Body of pancreas (tissue), 4 donors: ENCODE measurements at regions not wholly inside any gene's neighbourhood (a gene's known extent, or its start where the extent isn't known, plus 50 kb on each side); places are given as distances from the start of the nearest gene placed in this dataset.

Experiments used
- ATAC-seq: fragments of 150-250 bp; one replicate; pipeline ENCODE4 v1.9.1; 2016
- DNase-seq, 4 donors: peaks; one replicate each; pipeline ENCODE4 v3.0.0-alpha.2; 2019
- H3K27ac ChIP-seq, 4 donors: fragments of 200-600 bp; sonication (generic); 1 replicate in 3 of 4; 2 replicates in 1 of 4; pipeline versions ENCODE4 v1.5.1 to v1.6.1; 2016 to 2019; ENCODE audit warnings: mild to moderate bottlenecking in 1 of 4, mixed read lengths in 1 of 4, moderate library complexity in 1 of 4
- H3K27me3 ChIP-seq, 2 donors: fragments of 200-600 bp; sonication (generic); one replicate each; pipeline ENCODE4 v1.6.0; 2016; ENCODE audit warnings: mild to moderate bottlenecking in 1 of 2
- H3K36me3 ChIP-seq, 2 donors: fragments of 200-600 bp; sonication (generic); replicated peaks in 1 of 2; 2 replicates each; pipeline ENCODE4 v1.5.1; 2016; ENCODE audit warnings: low read depth in 2 of 2; ENCODE audit not compliant: insufficient read depth in 1 of 2
- H3K4me1 ChIP-seq: fragments of 200-600 bp; sonication (generic); one replicate; pipeline ENCODE4 v1.6.0; 2016
- H3K4me3 ChIP-seq, 2 donors: fragments of 200-600 bp; sonication (generic); 1 replicate in 1 of 2; 2 replicates in 1 of 2; pipeline ENCODE4 v1.5.1; 2016 to 2019
- H3K9me3 ChIP-seq, 3 donors: fragments of 200-600 bp; sonication (generic); 1 replicate in 2 of 3; 2 replicates in 1 of 3; pipeline ENCODE4 v1.5.1; 2016
- POLR2A ChIP-seq, 3 donors: fragments of 450-650 bp; IDR thresholded peaks; one replicate each; pipeline ENCODE4 v1.6.1; 2016; ENCODE audit warnings: antibody characterized with exemption in 3 of 3, mild to moderate bottlenecking in 2 of 3
- WGBS, 2 donors: methylation state at CpG; one replicate each; pipeline ENCODE4 v1.1.5; 2017; 5-methylcytosine and 5-hydroxymethylcytosine counted together
- intact Hi-C: fragments of 100-400 bp; cut with DNase I; formaldehyde crosslinking; loops from one replicate; pipeline ENCODE4 v1.15.1; 2023
- TF ChIP-seq, protein P1 (sequence below), 7 experiments: fragments of 450-650 bp in 4 of 7; fragments of 200-600 bp in 3 of 7; sonication (generic) in 3 of 7; IDR thresholded peaks; one replicate each; pipeline ENCODE4 v1.5.1; 2016 to 2019; ENCODE audit warnings: antibody characterized with exemption in 7 of 7

GRCh38 chr3:26346497-26346896 is 276.1 kb upstream of the LRRC3B start:
- intact Hi-C loops: no loop called here
- Histone ChIP-seq H3K27me3 (no peaks in the 10 kb centered on the region), H3K4me3 (no peak overlapping the region), H3K27ac (no peak overlapping the region), H3K9me3 (peaks cover 0 to 7% (median 0%) of the 10 kb centered on the region in 3 donors), H3K36me3 (no peaks in the 10 kb centered on the region), H3K4me1 (no peaks in the 10 kb centered on the region)
- ATAC-seq (no peak), DNase-seq (no peak)
- 84 to 87% methylated on average over 12 to 13 of the region's 13 CpGs for WGBS, 2 donors
- TF ChIP-seq, protein P1, sequence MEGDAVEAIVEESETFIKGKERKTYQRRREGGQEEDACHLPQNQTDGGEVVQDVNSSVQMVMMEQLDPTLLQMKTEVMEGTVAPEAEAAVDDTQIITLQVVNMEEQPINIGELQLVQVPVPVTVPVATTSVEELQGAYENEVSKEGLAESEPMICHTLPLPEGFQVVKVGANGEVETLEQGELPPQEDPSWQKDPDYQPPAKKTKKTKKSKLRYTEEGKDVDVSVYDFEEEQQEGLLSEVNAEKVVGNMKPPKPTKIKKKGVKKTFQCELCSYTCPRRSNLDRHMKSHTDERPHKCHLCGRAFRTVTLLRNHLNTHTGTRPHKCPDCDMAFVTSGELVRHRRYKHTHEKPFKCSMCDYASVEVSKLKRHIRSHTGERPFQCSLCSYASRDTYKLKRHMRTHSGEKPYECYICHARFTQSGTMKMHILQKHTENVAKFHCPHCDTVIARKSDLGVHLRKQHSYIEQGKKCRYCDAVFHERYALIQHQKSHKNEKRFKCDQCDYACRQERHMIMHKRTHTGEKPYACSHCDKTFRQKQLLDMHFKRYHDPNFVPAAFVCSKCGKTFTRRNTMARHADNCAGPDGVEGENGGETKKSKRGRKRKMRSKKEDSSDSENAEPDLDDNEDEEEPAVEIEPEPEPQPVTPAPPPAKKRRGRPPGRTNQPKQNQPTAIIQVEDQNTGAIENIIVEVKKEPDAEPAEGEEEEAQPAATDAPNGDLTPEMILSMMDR (IDR thresholded peaks at IDR 0.05): no peak
- TF ChIP-seq POLR2A (IDR thresholded peaks at IDR 0.05): no peak

- Histone ChIP-seq H3K36me3 (no peaks in the 10 kb centered on the region), H3K27ac (no peak overlapping the region), H3K4me3 (no peak overlapping the region), H3K27me3 (no peaks in the 10 kb centered on the region), H3K9me3 (peaks cover 0 to 7% (median 0%) of the 10 kb centered on the region in 3 donors), H3K4me1 (no peaks in the 10 kb centered on the region)
- TF ChIP-seq, protein P1 (IDR thresholded peaks at IDR 0.05): no peak
- no peak for TF ChIP-seq POLR2A (IDR thresholded peaks at IDR 0.05)
- DNase-seq (no peak), ATAC-seq (no peak)
- intact Hi-C loops: no loop called here
- 85 to 95% methylated on average over 11 to 15 of the region's 16 CpGs for WGBS, 2 donors
Observed at GRCh38 chr3:26347150-26347549, 275.4 kb upstream of the LRRC3B start.

DNA sequence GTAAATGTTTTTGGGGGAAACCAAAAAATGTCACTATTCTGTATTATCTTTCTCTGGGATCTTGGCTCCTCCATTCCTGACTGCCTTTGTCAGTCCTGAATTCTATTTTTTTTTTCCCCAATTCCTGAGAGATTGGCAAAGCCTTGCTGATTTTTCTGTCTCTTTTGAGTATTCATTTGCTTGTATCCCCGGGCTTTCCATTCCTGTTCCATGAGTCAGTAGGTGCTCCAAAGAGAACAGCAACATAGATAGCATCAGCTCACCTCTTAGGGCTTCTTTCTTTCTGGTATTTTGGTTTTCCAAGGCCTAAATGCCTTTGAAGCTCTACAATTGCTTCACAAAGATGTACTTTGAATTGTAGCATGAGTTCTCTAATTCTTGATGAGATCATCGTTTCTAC is 271.7 kb upstream of the LRRC3B start:
- peaks cover 0 to 7% (median 0%) of the 10 kb centered on the region in 3 donors for H3K9me3 ChIP-seq
- no peaks in the 10 kb centered on the region for H3K4me1 ChIP-seq
- H3K27ac ChIP-seq: no peak overlapping the region
- no peak overlapping the region for H3K4me3 ChIP-seq
- 51 to 83% methylated on average over 2 of the region's 2 CpGs for WGBS, 2 donors
- no peaks in the 10 kb centered on the region for H3K36me3 ChIP-seq
- DNase-seq (no peak), ATAC-seq (no peak)
- no peaks in the 10 kb centered on the region for H3K27me3 ChIP-seq
- intact Hi-C loops: no loop called here
- TF ChIP-seq, protein P1 (IDR thresholded peaks at IDR 0.05): no peak
- no peak for TF ChIP-seq POLR2A (IDR thresholded peaks at IDR 0.05)

DNA sequence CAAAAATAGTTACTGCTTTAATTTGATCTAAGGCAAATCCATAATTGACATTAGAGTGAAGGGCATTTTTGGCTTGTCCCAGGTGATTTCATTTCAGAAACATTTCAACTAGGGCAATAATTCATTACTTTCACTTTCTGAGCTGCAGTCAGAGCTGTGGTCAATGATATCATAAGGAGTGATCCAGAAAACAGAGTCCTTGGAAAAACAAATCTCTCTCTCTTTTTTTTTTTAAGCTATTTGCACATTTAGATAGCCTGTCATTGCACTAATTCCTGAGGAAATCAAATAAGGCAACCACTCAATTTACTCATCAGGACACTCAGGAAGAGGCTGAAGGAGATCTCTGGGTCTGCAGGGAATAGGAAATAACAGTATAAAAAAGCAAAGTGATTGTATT is 269.5 kb upstream of the LRRC3B start:
- H3K27ac ChIP-seq: no peak overlapping the region
- no peak for ATAC-seq
- no peaks in the 10 kb centered on the region for H3K4me1 ChIP-seq
- H3K36me3 ChIP-seq: no peaks in the 10 kb centered on the region
- no peak for TF ChIP-seq POLR2A (IDR thresholded peaks at IDR 0.05)
- TF ChIP-seq, protein P1 (IDR thresholded peaks at IDR 0.05): no peak
- H3K27me3 ChIP-seq: no peaks in the 10 kb centered on the region
- intact Hi-C loops: no loop called here
- no peak overlapping the region for H3K4me3 ChIP-seq
- peaks cover 0 to 7% (median 0%) of the 10 kb centered on the region in 3 donors for H3K9me3 ChIP-seq
- no peak for DNase-seq

DNA sequence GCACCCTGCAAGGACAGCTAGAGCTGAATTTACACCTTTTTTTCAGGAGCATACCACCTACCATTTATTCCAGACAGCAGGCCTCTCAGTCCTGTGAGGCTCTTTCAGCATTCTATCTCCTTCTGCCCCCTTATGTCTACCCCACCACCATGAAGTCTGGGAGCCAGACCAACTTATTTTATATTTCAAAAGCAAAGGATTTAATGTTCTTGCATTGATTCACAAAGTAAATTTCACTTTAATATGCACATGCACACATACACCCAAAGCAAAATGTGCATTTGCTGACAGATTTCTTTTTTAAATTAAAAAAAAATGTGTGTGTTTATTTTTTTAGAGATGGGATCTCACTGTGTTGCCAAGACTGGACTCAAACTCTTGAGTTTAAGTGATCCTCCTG is 264.2 kb upstream of the LRRC3B start:
- TF ChIP-seq, protein P1 (IDR thresholded peaks at IDR 0.05): no peak
- TF ChIP-seq POLR2A (IDR thresholded peaks at IDR 0.05): no peak
- Histone ChIP-seq H3K4me3 (no peak overlapping the region), H3K9me3 (no peaks in the 10 kb centered on the region), H3K4me1 (no peaks in the 10 kb centered on the region), H3K27ac (no peak overlapping the region), H3K27me3 (no peaks in the 10 kb centered on the region), H3K36me3 (no peaks in the 10 kb centered on the region)
- intact Hi-C loops: no loop called here
- no peak for ATAC-seq
- DNase-seq: no peak
